ENCODE measurements at regions not wholly inside any gene's neighbourhood (a gene's known extent, or its start where the extent isn't known, plus 50 kb on each side); places are given as distances from the start of the nearest gene placed in this dataset.

DNA sequence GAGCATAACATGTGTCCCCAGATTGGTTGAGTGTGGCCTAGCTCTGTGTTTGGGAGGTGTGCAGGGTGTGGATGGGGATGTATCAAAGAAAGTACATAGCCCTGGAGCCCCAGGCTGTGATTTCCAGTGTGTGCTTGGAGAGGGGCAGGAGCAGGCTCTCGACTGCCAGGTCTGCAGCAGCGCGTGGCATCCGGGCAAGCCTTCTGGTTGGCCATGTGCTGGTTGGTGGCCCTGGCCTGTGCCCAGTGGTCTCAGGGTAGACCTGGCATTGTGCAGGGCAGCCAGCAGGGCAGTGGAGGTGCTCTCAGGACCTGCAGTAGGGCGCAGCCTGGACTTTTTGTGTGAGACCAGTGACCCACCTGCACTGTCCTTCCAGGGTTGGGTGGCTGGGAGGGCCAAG is 231.5 kb downstream of the UBE3A start:
- DNase-seq (ENCODE audit: extremely low read depth in 1 of 11, low read depth in 9 of 11, low spot score in 4 of 11): no peak

DNA sequence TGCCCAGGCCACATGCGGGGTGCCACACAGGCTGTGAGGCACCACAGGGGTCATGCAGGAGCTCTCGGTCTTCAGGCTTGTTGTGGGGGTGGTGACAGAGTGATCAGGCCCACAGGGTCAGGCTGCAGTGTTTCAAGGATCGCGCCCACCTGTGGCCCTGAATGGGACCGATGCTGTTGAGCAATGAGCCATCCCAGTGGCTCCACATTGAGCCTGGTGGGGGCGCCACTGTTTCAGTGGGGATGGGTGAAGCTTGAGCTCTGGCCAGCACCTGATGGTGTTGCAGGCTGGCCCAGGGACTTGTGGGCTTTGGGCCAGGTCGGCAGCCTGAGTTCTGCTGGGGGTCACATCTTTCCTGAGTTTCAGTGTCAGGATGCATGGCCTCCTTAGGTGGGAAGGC is 230.1 kb downstream of the UBE3A start:
- DNase-seq (ENCODE audit: extremely low read depth in 1 of 11, low read depth in 9 of 11, low spot score in 4 of 11): no peak

DNA sequence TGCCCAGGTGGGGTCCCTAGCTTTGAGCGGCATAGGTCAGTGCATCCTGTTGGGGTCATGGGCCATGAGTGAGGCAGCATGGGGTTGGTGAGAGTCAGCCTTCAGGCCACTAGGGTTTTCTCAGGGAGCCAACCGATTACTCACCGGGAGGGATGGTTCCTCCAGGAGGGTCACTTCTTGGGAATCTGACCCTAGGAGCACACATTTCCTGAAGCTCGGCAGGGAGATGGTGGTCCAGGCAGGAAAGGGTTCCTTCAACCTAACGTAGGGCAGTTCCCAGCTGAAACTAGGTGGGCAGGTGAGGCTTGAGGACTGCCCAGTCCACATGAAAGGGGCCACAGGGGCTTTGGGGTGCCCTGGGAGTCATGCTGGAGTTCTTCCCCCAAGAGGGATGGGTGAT is 218.0 kb downstream of the UBE3A start:
- DNase-seq (ENCODE audit: extremely low read depth in 1 of 11, low read depth in 9 of 11, low spot score in 4 of 11): no peak

DNA sequence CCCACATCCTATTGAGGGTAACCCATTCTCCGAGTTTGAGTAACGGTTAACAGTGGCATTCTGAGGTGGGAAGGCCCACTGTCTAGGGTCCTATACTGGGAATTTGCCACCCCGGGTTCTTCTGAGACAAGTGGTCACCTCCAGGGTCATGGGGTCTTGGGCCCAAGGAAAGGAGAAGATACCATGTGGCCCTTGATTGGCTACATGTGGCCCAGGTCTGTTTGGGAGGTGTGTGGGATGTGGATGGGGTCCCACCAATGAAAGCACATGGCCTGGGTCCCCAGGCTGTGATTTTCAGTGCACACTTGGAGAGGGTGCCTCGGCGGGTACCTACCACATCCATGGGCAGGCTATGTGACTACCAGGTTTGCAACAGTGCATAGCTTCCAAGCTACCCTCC is 214.4 kb downstream of the UBE3A start:
- no peak for DNase-seq (ENCODE audit: extremely low read depth in 1 of 11, low read depth in 9 of 11, low spot score in 4 of 11)

DNA sequence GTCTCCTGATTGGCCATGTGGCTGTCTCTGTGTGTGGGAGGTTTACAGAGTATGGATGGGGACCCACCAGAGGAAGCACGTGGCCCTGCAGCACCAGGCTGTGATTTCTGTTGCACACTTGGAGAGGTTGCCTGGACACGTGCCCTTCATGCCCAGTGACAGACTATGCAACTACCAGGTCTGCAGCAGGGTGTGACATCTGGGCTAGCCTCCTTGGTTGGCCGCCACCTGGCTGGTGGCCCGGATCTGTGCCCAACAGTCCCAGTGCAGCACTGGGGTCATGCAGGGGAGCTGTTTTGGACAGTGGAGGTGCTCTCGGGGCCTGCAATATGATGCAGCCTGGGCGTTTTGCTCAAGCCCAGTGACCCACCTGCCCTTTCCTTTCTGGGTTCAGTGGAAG is 212.5 kb downstream of the UBE3A start:
- DNase-seq (ENCODE audit: extremely low read depth in 1 of 11, low read depth in 9 of 11, low spot score in 4 of 11): no peak

DNA sequence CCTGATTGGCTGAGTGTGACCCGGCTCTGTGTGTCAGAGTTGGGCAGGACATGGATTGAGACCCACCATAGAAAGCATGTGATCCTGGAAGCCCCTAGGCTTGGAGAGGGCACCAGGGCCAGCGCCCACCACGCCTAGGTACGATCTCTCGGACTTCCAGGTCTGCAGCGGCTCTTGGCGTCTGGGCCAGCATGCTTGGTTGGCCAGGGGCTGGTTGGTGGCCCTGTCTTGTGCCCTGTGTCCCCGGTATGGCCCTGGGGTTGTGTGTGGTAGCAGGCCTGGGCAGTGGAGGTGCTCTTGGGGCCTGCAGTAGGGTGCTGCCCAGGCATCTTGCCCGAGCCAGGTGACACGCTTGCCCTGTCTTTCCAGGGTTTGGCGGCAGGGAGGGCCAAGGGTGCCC is 210.6 kb downstream of the UBE3A start:
- DNase-seq (ENCODE audit: extremely low read depth in 1 of 11, low read depth in 9 of 11, low spot score in 4 of 11): no peak

DNA sequence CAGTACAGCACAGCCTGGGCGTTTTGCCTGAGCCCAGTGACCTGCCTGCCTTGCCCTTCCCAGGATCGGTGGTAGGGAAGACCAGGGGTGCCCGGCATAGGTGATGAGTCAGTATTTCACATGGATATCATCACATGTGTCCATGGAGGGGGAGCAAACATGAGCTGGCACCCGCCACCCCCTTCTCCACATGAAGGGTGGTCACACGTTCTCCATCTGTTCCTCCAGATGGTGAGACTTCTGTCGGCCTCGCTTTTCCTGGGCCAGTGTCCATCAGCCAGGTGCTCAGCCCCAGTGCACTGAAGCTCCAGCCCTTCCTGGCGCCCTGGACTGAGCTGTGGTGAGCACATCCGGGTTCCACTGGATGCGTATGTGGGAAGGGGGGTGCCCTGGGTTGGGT is 208.4 kb downstream of the UBE3A start:
- no peak for DNase-seq (ENCODE audit: extremely low read depth in 1 of 11, low read depth in 9 of 11, low spot score in 4 of 11)

DNA sequence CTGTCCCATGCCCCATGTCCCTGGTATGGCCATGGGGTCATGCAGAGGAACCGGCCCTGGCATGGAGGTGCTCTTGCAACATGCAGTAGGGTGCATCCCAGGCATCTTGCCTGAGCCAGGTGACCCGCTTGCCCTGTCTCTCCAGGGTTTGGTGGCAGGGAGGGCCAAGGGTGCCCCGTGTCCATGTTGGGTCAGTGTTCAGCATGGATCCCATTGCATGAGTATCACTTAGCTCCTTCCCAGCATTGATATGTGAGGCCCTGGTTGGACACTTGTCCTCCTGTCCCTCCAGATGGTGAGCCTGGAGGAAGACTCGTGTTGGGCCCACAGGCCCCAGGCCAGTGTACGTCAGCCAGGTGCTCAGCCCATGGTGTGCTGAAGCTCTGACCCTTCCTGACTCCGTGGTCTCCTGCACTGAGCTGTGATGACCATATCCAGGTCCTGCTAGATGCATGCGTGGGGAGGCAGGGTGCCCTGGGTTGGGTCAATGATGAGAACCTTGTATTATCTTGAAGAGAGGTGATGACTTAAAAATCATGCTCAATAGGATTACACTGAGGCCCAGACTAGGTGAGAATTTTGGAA is 205.0 kb downstream of the UBE3A start:
- DNase-seq (ENCODE audit: extremely low read depth in 1 of 11, low read depth in 9 of 11, low spot score in 4 of 11): no peak

DNA sequence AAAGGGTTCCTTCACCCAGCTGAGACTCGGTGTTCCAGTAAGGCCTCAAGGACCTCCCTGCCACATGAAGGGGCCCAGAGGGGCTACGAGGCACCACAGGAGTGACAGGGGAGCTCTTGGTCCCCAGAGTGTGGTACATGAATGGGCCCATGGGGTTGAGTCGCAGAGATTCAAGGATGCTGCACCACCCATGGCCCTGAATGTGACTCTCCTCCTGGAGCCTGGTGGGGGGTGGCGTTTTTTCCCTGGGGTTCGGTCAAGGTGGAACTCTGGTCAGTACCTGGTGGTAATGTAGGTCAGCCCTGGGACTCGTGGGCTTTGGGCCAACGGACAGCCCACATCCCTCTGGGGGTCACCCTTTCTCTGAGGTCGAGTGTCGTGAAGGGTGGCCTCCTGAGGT is 204.0 kb downstream of the UBE3A start:
- no peak for DNase-seq (ENCODE audit: extremely low read depth in 1 of 11, low read depth in 9 of 11, low spot score in 4 of 11)

DNA sequence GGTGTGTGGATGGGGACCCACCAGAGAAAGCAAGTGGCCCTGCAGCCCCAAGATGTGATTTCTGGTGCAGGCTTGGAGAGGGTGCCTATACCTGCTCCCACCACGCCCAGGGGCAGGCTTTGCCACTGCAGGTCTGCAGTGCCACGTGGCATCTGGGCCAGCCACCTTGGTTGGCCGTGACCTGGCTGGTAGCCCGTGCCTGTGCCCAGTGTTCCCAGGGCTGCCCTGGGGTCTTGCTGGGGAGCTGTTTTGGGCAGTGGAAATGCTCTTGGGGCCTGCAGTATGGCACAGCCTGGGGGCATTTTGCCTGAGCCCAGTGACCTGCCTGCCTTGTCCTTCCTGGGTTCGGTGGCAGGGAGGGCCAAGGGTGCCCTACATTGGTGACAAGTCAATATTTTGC is 203.4 kb downstream of the UBE3A start:
- DNase-seq (ENCODE audit: extremely low read depth in 1 of 11, low read depth in 9 of 11, low spot score in 4 of 11): no peak

DNA sequence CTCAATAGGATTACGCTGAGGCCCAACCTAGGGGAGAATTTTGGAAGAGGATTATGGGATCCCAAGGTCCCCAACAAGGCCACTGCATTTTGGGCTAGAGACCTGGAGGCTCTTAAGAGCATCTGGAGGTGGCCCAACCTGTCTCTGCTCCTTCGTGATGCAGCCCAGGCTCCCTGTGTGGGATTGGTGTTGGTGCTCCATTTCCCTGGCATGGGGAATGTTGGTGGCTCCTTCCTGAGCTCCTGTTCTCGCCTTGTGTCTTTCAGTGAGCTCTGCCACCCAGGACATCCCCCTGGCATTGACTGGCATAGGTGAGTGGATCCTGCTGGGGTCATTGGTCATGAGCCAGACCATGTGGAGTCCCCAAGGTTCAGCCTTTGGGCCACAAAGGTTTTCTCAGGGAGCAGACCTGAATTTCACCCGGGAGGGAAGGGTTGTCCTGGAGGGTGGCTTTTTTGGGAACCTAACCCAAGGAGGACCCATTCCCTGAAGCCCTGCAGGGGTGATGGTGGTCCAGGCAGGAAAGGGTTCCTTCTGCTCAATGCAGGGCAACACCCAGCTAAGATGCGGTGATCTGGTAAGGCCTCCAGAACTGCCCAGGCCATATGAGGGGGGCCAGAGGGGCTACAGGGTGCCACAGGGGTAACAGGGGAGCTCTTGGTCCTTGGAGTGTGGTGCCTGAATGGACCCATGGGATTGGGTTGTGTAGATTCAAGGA is 202.5 kb downstream of the UBE3A start:
- no peak for DNase-seq (ENCODE audit: extremely low read depth in 1 of 11, low read depth in 9 of 11, low spot score in 4 of 11)

DNA sequence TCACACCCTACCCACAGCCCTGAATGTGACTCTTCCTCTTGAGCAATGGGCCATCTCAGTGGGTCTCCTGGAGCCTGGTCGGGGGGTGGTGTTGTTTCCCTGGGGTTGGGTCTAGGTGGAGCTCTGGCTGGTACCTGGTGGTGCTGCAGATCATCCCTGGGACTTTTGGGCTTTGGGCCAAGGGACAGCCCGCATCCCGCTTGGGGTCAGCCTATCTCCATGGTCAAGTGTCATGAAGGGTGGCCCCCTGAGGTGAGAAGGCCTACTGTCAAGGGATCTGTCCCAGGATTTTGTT is 202.0 kb downstream of the UBE3A start:
- DNase-seq (ENCODE audit: extremely low read depth in 1 of 11, low read depth in 9 of 11, low spot score in 4 of 11): no peak

DNA sequence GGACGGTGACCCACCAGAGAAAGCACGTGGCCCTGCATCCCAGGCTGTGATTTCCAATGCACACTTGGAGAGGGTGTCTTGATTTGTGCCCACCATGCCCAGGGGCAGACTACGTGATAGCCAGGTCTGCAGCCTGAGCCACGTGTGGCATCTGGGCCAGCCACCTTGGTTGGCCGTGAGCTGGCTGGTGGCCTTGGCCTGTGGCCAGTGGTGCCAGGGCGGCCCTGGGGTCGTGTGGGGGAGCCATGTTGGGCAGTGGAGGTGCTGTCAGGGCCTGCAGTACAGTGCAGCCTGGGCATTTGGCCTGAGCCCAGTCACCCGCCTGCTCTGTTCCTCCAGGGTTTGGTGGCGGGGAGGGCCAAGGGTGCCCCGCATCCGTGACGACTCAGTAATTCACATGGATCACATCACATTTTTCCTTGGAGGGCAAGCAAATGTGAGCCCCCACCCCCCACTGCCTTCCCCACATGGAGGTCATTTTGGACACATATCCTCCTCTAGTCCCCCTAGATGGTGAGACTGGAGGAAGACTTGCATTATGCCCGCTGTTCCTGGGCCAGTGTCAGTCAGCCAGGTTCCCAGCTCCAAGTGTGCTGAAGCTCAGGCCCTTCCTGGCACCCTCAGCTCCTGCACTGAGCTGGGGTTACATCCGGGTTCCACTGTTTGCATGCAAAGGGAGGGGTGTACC is 201.4 kb downstream of the UBE3A start:
- DNase-seq (ENCODE audit: extremely low read depth in 1 of 11, low read depth in 9 of 11, low spot score in 4 of 11): no peak

DNA sequence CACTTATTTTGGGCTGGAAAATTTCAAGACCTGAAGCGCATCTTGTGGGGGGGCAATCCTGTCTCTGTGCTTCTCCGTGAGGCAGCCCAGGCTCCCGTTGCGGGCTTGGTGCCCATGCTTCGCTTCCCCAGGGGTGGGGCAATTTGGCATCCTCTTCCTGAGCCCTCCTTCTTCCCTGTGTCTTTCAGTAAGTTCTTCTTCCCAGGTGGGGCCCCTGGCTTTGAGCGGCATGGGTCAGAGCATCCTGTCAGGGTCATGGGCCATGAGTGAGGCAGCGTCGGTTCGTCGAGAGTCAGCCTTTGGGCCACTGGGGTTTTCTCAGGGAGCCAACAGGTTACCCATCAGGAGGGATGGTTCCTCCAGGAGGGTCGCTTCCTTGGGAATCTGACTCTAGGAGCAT is 200.7 kb downstream of the UBE3A start:
- no peak for DNase-seq (ENCODE audit: extremely low read depth in 1 of 11, low read depth in 9 of 11, low spot score in 4 of 11)

DNA sequence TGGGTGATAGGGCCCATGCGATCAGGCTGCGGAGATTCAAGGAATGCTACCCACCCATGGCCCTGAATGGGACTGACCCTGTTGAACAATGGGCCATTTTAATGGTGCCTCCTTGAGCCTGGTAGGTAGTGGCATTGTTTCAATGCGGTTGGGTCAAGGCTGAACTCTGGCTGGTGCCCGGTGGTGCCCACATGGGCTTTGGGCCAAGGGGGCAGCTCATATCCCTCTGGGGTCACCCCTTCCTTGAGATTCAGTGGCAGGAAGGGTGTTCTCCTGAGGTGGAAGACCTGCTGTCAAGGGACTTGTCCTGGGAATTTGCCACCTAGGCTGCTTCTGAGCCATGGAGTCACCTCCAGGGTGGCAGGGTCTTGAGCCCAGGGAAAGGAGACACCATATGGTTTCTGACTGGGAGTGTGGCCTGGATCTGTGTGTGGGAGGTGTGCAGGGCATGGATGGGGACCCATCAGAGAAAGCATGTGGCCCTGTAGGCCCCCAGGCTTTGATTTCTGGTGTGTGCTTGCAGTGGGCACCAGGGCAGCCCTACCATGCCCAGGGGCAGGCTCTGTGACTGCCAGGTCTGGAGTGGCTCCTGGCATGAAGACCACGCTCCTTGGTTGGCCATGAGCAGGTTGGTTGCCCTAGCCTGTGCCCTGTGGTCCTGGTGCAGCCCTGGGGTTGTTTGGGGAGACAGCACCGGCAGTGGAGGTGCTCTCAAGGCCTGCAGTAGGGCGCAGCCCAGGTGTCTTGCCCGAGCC is 199.9 kb downstream of the UBE3A start:
- no peak for DNase-seq (ENCODE audit: extremely low read depth in 1 of 11, low read depth in 9 of 11, low spot score in 4 of 11)

DNA sequence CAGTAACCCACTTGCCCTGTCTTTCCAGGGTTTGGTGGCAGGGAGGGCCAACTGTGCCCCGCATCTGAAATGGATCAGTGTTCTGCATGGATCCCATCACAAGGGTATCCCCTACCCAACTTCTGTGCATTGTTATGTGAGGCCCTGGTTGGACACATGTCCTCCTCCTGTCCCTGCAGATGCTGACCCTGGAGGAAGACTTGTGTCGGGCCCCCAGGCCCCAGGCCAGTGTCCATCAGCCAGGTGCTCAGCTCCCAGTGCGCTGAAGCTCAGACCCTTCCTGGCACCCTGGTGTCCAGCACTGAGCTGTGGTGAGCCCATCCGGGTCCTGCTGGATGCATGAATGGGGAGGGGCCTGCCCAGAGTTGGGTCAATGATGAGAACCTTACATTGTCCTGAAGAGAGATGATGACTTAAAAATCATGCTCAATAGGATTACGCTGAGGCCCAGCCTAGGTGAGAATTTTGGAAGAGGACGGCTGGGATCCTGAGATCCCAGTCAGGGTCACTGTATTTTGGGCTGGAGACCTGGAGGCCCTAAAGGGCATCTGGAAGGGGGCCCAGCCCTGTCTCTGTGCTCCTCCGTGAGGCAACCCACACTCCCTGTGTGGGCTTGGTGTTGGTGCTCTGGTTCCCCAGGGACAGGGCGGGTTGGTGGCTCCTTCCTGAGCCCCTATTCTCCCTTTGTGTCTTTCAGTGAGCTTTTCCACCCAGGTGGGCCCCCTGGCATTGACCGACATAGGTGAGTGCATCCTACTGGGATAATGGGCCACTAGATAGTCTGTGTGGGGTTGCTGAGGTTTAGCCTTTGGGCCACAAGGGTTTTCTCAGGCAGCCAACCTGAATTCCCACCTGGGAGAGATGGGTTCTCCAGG is 199.1 kb downstream of the UBE3A start:
- no peak for DNase-seq (ENCODE audit: extremely low read depth in 1 of 11, low read depth in 9 of 11, low spot score in 4 of 11)

DNA sequence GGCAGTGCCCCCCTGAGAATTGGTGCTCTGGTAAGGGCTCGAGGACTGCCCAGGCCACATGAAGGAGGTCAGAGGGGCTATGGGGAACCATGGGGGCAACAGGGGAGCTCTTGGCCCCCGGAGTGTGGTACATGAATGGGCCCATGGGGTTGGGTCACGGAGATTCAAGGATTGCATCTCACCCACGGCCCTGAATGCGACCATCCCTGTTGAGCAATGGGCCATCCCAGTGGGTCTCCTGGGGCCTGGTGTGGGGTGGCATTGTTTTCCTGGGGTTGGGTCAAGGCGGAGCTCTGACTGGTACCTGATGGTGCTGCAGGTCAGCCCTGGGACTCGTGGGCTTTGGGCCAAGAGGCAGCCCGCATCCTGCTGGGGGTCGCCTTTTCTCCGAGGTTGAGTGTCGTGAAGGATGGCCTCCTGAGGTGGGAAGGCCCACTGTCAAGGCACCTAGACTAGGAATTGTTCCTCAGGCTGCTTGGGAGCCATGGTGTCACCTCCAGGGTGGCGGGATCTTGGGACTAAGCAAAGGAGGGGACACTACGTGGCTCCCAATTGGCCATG is 198.3 kb downstream of the UBE3A start:
- no peak for DNase-seq (ENCODE audit: extremely low read depth in 1 of 11, low read depth in 9 of 11, low spot score in 4 of 11)

DNA sequence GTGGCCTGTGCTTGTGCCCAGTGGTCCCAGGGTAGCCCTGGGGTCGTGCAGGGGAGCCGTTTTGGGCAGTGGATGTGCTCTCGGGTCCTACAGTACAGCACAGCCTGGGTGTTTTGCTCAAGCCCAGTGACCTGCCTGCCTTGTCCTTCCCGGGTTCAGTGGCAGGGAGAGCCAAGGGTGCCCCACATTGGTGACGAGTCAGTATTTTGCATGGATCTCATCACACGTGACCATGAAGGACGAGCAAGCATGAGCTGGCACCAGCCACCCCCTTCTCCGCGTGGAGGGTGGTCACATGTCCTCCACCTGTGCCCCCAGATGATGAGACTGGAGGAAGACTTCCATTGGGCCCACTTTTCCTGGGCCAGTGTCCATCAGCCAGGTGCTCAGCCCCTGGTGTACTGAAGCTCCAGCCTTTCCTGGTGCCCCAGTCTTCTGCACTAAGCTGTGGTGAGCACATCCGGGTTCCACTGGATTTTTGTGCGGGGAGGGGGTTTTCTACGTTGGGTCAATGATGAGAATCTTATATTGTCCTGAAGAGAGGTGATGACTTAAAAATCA is 197.5 kb downstream of the UBE3A start:
- DNase-seq (ENCODE audit: extremely low read depth in 1 of 11, low read depth in 9 of 11, low spot score in 4 of 11): no peak
